ENCODE measurements at regions not wholly inside any gene's neighbourhood (a gene's known extent, or its start where the extent isn't known, plus 50 kb on each side); places are given as distances from the start of the nearest gene placed in this dataset.

- TF ChIP-seq CTCF (conservative IDR thresholded peaks at IDR 0.05): no peak
- Mint-ChIP-seq H3K9me3 (peaks cover 6% of the 10 kb centered on the region), H3K27me3 (ENCODE audit: low read depth) (peaks cover 4% of the 10 kb centered on the region), H3K27ac (ENCODE audit: unreplicated experiment) (no peak overlapping the region), H3K4me1 (no peaks in the 10 kb centered on the region), H3K36me3 (ENCODE audit: low read depth) (no peaks in the 10 kb centered on the region), H3K4me3 (no peak overlapping the region)
- no peak for DNase-seq (ENCODE audit: low read depth, low spot score)
Measured at GRCh38 chr10:84088626-84089025, 50.7 kb upstream of the GHITM start.

GRCh38 chr10:84089162-84089561 lies 50.1 kb upstream of the GHITM start:
- H3K4me1 Mint-ChIP-seq: no peaks in the 10 kb centered on the region
- no peak overlapping the region for H3K4me3 Mint-ChIP-seq
- H3K9me3 Mint-ChIP-seq: peaks cover 4% of the 10 kb centered on the region
- DNase-seq (ENCODE audit: low read depth, low spot score): no peak
- H3K27me3 Mint-ChIP-seq (ENCODE audit: low read depth): peaks cover 4% of the 10 kb centered on the region
- TF ChIP-seq CTCF (conservative IDR thresholded peaks at IDR 0.05): no peak
- H3K36me3 Mint-ChIP-seq (ENCODE audit: low read depth): no peaks in the 10 kb centered on the region
- no peak overlapping the region for H3K27ac Mint-ChIP-seq (ENCODE audit: unreplicated experiment)
